Cardiac muscle cell (in vitro differentiated cells and primary cell): ENCODE measurements at regions not wholly inside any gene's neighbourhood (a gene's known extent, or its start where the extent isn't known, plus 50 kb on each side); places are given as distances from the start of the nearest gene placed in this dataset.

Experiments used
- DNase-seq, 2 donors: peaks; one replicate each; pipeline versions ENCODE4 v3.0.0 to v3.0.0-alpha.2; 2010 to 2017; ENCODE audit warnings: low read depth in 1 of 2, low spot score in 1 of 2
- H3K27ac ChIP-seq: fragments of 200-600 bp; sonication (generic); 2 replicates; pipeline ENCODE4 v1.5.1; 2016
- H3K27me3 ChIP-seq: fragments of 200-600 bp; sonication (generic); 2 replicates; pipeline ENCODE4 v1.6.0; 2016; ENCODE audit warnings: control low read depth
- H3K36me3 ChIP-seq: fragments of 200-600 bp; sonication (generic); 2 replicates; pipeline ENCODE4 v1.5.1; 2016; ENCODE audit warnings: control low read depth
- H3K4me1 ChIP-seq: fragments of 200-600 bp; sonication (generic); 2 replicates; pipeline ENCODE4 v1.8.1; 2017; ENCODE audit warnings: low read depth, mild to moderate bottlenecking, mixed run types
- H3K4me3 ChIP-seq: fragments of 200-600 bp; sonication (generic); 2 replicates; pipeline ENCODE4 v1.5.1; 2016; ENCODE audit warnings: mild to moderate bottlenecking
- H3K9me3 ChIP-seq: fragments of 200-600 bp; sonication (generic); 2 replicates; pipeline ENCODE4 v1.5.1; 2017; ENCODE audit warnings: low read depth, mild to moderate bottlenecking, control low read depth
- TF ChIP-seq, protein P1 (sequence below): IDR thresholded peaks from 2 replicates; pipeline ENCODE4 v1.5.1; 2012; ENCODE audit warnings: low read depth, mild to moderate bottlenecking, low read length

GRCh38 chr2:111225856-111226255 lies 105.1 kb downstream of the BCL2L11 start:
- H3K36me3 ChIP-seq, result no peaks in the 10 kb centered on the region
- no peak overlapping the region for H3K4me3 ChIP-seq
- TF ChIP-seq, protein P1, sequence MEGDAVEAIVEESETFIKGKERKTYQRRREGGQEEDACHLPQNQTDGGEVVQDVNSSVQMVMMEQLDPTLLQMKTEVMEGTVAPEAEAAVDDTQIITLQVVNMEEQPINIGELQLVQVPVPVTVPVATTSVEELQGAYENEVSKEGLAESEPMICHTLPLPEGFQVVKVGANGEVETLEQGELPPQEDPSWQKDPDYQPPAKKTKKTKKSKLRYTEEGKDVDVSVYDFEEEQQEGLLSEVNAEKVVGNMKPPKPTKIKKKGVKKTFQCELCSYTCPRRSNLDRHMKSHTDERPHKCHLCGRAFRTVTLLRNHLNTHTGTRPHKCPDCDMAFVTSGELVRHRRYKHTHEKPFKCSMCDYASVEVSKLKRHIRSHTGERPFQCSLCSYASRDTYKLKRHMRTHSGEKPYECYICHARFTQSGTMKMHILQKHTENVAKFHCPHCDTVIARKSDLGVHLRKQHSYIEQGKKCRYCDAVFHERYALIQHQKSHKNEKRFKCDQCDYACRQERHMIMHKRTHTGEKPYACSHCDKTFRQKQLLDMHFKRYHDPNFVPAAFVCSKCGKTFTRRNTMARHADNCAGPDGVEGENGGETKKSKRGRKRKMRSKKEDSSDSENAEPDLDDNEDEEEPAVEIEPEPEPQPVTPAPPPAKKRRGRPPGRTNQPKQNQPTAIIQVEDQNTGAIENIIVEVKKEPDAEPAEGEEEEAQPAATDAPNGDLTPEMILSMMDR, result no peak
- no peaks in the 10 kb centered on the region for H3K27me3 ChIP-seq
- no peaks in the 10 kb centered on the region for H3K4me1 ChIP-seq
- no peak for DNase-seq
- H3K9me3 ChIP-seq, result no peaks in the 10 kb centered on the region
- H3K27ac ChIP-seq, result no peak overlapping the region

- no peak overlapping the region for H3K27ac ChIP-seq
- no peaks in the 10 kb centered on the region for H3K9me3 ChIP-seq
- H3K36me3 ChIP-seq, result no peaks in the 10 kb centered on the region
- peak in 1 of 2 donors; percentile 75 for DNase-seq
- no peaks in the 10 kb centered on the region for H3K4me1 ChIP-seq
- no peak overlapping the region for H3K4me3 ChIP-seq
- H3K27me3 ChIP-seq, result no peaks in the 10 kb centered on the region
- TF ChIP-seq, protein P1, result no peak
Measured at GRCh38 chr2:111226876-111227700, 106.4 kb downstream of the BCL2L11 start.

DNA sequence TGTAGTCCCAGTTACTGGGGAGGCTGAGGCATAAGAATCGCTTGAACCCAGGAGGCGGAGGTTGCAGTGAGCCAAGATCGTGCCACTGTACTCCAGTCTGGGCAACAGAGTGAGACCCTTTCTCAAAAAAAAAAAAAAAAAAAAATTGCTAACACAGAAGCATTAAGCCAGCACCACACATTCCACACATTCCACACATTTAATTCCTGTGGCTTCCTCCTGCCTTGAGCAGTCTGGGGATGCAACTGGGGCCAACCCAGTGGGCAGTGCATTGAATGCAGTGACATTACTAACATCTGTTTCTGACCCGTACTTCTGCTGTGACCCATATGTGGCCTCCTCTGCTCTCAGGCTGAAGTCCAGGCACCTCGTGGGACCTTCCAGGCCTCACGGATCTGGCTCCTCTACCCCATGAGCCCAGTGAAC lies 107.0 kb downstream of the BCL2L11 start:
- peak; percentile 5 to 87 for DNase-seq
- H3K27ac ChIP-seq, result no peak overlapping the region

GRCh38 chr2:111231532-111232252 lies 111.0 kb downstream of the BCL2L11 start:
- no peaks in the 10 kb centered on the region for H3K27me3 ChIP-seq
- H3K9me3 ChIP-seq, result no peaks in the 10 kb centered on the region
- H3K4me3 ChIP-seq, result no peak overlapping the region
- no peak overlapping the region for H3K27ac ChIP-seq
- TF ChIP-seq, protein P1, result no peak
- no peak for DNase-seq
- no peaks in the 10 kb centered on the region for H3K36me3 ChIP-seq
- H3K4me1 ChIP-seq, result no peaks in the 10 kb centered on the region

More for the DNA sequence above, 107.0 kb downstream of the BCL2L11 start:
- Histone ChIP-seq H3K27me3 (no peaks in the 10 kb centered on the region), H3K36me3 (no peaks in the 10 kb centered on the region), H3K9me3 (no peaks in the 10 kb centered on the region), H3K4me1 (no peaks in the 10 kb centered on the region), H3K4me3 (no peak overlapping the region)
- TF ChIP-seq, protein P1, result no peak

DNA sequence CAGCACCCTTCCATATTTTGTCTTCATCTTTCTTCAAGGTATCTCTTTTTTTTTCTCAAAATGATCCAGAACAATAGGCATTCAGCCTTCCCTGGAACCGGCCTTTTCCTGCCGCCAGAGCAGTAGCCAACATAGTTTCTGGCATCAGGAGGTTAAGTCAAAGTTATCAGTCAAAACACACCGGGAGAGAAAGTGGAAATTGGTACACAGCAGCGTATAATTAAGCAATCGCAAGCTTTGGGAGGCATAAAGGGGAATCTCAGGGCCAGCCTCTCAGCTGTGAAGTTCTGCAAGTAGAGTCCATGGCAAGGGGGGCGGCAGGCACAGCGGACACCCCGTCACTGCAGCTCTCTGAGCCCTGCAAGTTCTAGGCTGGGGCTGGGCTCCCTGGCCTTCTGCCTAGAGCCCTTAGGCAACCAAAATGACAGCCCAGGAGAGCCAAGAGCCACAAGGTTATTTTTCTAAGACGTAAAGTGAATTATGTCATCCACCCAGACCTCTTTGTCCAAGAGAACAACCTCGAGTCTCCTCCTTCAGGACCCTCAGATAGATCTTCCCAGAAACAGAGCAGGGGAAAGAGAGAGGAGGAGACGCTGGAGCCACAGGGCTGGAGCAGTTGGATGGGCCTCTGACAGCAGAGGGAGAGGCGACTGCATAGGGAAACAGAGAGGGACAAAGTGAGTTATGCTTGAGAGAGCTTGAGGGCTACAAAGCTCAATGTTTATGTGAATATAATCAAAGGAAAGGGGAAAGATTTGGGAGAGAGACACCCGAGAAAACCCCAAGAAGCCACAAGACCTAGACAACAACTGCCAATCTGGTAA lies 114.7 kb downstream of the BCL2L11 start:
- Histone ChIP-seq H3K27me3 (no peaks in the 10 kb centered on the region), H3K27ac (no peak overlapping the region), H3K4me3 (no peak overlapping the region), H3K4me1 (no peaks in the 10 kb centered on the region), H3K36me3 (no peaks in the 10 kb centered on the region), H3K9me3 (no peaks in the 10 kb centered on the region)
- no peak for DNase-seq
- TF ChIP-seq, protein P1, result no peak
